NCI-H187 treated with DMSO at 0.1 percent for 48 hours (cell line): ENCODE measurements at regions not wholly inside any gene's neighbourhood (a gene's known extent, or its start where the extent isn't known, plus 50 kb on each side); places are given as distances from the start of the nearest gene placed in this dataset.
"Not testable (repeated sequence)": the region's sequence is repeated elsewhere in the genome, so short reads cannot be mapped to it uniquely, and the experiment has no call there.

Experiments used
- DNase-seq: peaks from one replicate; lab custom pipeline; 2025; lab: John Stamatoyannopoulos, UW

DNA sequence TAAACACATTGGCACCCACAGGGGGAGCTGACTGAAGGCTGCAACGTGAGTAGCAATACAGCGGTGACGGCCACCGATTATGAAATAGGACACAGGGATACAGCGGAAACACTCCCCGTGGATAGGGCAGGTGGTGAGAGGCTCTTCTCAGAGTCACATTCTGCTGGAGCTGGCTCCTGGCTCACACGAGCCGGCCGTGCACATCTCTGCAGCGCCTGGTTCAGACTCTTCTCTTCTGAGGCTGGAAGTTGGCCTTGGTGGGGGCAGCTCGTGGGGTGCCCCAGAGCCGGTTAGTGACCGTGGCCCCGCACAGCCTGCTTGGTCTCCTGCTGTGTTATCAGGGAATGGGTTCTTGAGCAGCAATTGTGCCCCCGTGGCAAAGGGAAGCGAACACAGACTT, 61.3 kb upstream of the EN2 start:
- DNase-seq, result no peak

DNA sequence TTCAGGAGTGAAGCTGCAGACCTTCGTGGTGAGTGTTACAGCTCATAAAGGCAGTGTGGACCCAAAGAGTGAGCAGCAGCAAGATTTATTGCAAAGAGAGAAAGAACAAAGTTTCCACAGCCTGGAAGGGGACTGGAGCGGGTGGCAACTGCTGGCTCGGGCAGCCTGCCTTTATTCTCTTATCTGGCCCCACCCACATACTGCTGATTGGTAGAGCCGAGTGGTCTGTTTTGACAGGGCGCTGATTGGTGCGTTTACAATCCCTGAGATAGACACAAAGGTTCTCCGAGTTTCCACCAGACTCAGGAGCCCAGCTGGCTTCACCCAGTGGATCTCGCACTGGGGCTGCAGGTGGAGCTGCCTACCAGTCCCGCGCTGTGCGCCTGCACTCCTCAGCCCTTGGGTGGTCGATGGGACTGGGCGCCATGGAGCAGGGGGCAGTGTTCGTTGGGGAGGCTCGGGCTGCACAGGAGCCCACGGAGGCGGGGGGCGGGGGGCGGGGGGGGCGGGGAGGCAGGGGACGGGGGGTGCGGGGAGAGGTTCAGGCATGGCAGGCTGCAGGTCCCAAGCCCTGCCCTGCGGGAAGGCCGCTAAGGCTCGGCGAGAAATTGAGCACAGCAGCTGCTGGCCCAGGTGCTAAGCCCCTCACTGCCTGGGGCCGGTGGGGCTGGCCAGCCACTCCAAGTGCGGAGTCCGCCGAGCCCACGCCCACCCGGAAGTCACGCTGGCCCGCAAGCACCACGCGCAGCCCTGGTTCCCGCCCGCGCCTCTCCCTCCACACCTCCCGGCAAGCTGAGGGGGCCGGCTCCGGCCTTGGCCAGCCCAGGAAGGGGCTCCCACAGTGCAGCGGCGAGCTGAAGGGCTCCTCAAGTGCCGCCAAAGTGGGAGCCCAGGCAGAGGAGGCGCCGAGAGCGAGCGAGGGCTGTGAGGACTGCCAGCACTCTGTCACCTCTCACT, 59.9 kb upstream of the EN2 start:
- not testable (repeated sequence) for DNase-seq

DNA sequence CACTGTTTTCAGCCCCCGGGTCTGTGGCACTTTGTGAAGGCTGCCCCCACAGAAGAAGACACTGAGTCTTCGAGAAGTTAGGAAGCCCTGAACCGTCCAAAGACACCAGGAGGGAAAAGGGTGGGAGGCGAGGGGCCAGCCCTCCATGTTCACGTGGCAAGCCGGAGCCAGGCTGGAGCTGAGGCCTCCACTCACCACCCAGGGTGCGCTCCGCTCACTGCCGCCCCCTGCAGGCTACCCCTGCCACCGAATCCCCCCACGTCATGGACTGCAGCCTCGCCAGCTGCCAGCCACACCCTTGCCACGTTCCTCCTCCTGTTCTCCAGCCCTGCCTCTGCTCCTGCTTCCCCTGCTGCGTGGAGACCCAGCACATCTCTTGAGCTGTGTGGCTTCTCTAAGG, 59.0 kb upstream of the EN2 start:
- DNase-seq, result no peak

DNA sequence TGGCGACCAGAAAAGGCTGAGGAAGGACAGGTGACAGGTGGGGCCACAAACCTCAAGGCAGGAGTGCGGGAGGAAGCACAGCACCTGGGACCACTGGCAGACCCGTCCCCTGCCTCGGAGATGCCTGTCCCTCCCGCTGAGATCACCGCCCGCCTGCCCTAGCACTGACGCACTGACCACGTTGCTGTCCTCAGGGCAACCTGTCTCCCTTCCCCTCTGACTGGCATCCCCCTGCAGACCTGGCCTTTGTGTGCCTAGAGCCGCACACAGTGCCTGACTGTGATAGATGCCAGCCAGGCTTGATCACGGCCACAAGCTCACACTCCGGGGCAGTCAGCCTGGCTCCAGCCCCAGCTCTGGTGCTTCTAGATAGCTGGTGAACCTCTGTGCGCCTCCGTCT, 58.4 kb upstream of the EN2 start:
- no peak for DNase-seq

DNA sequence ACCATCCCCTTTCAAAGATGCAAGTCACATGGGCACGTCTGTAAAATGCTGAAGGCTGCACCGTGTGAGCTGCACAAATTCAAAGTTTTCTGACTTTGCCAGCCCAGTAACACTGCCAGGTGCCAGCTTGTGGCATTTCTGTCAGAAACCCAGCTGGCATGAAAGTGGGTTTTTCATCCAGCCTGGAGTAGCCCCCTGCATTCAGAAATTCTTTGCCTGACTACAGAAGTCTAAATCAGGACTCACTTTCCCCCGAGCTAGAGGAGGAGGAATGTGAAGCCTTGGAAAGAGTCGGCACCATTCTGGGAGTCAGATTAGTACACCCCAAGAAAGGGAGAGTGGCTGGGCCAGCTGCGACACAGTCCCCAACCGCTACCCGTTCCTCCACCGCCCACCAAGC, 56.7 kb upstream of the EN2 start:
- no peak for DNase-seq

DNA sequence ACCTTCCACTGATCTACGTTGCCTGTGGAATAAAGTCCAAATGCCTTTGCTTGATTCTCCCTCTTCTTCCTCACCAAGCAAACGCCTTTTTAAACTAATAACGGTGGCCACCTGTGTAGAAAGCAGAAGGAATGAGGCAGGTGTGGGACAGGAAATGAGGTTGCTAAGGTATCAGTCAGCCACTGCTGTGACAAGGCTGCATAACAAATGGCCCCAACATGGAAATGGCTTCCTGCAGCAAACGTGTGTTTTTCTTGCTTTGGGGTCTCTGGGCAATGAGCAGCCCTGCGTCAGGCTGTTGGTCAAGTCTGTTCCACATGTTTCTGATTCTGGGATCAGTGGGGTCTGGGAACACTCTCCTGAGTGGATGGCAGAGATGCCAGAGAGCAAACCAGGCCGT, 56.0 kb upstream of the EN2 start:
- DNase-seq, result no peak

DNA sequence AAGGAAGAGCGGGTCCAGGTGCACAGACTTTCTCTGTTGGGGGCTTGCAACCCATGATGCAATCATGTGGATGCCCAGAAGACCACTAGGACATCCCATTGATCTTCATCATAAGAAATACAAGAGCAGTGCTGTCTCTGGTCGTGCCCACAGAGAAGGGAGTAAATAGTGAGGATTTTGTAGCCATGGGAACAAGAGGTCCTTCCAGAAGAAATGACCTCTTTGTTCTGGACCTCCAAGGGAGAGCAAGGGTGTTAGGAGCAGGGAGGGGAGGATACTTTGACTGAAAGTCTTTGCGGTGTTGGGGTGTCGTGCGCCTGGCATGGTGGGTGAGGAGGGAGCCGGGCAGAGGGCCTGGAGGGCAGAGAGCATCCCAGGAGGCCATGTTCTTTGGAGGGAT, 55.0 kb upstream of the EN2 start:
- DNase-seq, result no peak

DNA sequence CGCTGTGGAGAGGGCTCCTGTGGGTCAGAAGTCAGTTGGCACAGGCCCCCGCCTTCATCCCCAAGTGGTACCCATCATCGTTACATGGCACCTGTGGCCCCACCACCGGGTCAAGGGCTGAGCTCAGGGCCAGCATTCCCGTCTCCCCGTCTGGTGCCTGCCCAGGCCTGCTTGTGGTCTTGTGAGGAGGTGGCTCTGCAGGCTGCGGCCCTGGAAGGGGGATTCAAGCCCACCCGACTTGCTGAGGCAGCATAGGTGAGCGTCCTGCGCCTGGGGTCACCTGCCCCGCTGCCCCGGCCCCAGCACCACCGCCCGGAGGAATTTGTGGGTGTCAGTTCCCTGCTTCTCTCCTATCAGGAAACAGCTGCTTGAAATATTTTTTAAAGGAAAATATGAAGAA, 53.0 kb upstream of the EN2 start:
- DNase-seq, result no peak

DNA sequence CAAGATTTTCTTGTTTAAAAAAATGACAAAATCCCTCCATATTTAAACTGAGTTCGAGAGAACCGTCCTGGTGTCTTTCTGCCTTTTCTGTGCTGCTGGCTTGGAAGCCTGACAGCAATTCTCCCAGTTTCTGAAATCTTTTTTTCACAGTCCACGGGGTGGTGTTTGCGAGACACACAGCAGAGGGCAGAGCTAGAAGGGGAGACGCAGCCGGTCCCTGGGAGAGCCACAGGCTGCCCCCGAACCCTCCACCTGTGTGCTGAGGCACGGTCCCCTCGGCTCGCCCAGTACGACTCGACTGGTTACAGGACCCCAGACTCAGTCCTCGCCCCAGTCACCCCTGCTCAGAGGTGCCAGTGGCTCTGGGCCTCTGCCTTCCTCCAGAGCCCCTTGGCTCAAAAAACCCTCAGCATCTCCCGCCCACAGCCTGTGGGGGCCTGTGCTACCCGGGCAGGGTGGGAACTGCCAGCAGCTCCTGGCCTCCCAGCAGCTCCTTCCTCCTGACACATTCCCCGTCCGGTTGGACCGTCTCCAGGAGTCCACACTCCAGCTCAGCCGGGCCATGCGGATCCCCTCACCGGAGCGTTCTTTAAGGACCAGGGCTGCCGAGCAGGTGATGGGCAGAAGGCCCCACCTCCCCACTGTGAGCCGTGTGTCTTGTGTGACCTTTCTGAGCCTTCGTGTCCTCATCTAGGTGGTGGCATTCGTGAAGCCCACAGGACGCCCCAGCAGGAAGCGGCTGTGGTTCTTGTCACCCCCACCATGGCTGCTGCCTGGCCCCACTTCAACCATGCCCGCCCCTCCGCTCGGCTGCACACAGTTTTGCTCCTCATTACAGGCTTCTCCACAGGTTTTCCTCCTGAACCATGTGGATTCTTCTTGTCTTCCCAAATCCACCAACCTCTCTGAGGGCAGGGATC, 52.3 kb upstream of the EN2 start:
- no peak for DNase-seq

DNA sequence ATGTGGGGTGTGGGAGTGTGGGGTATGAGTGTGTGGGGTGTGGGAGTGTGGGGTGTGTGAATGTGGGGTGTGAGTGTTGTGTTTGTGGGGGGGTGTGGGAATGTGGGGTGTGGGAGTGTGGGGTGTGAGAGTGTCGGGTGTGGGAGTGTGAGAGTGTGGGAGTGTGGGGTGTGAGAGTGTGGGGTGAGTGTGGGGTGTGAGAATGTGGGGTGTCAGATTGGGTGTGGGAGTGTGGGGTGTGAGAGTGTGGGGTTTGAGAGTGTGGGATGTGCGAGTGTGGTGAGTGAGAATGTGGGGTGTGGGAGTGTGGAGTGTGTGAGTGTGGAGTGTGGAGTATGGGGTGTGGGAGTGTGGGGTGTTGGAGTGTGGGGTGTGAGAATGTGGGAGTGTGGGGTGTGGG, 50.1 kb upstream of the EN2 start:
- DNase-seq, result no peak
